PC-9 (cell line): ENCODE measurements at regions not wholly inside any gene's neighbourhood (a gene's known extent, or its start where the extent isn't known, plus 50 kb on each side); places are given as distances from the start of the nearest gene placed in this dataset.

Source experiments
- EZH2 ChIP-seq: fragments of 200-600 bp; sonication (generic); IDR thresholded peaks from 2 replicates; pipeline ENCODE4 v1.8.0; 2017; ENCODE audit warnings: antibody characterized with exemption, low read depth
- TF ChIP-seq, protein P1 (sequence below): fragments of 200-600 bp; sonication (generic); conservative IDR thresholded peaks from 2 replicates; pipeline ENCODE4 v1.6.1; 2017; ENCODE audit warnings: mixed run types, antibody characterized with exemption, mild to moderate bottlenecking, moderate library complexity

DNA sequence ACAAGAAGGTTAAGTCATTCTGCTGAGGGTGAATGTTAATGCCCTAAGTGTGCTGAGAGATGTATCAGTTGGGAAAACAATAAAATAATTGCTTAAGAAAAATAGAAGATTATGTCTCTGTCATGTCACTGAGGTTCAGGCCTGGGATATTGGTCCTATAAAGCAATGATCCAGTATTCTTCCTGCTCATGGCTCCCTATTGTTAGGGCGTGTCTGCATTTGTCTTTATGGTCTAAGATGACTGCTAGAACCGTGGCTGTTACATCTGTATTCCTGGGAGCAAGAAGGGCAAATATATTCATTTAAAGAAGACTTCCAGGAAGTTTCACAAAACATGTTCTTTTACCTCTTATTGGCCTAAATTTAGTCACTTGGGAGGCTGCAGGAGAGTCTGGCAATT is 125.0 kb downstream of the KCNE4 start:
- TF ChIP-seq, protein P1, sequence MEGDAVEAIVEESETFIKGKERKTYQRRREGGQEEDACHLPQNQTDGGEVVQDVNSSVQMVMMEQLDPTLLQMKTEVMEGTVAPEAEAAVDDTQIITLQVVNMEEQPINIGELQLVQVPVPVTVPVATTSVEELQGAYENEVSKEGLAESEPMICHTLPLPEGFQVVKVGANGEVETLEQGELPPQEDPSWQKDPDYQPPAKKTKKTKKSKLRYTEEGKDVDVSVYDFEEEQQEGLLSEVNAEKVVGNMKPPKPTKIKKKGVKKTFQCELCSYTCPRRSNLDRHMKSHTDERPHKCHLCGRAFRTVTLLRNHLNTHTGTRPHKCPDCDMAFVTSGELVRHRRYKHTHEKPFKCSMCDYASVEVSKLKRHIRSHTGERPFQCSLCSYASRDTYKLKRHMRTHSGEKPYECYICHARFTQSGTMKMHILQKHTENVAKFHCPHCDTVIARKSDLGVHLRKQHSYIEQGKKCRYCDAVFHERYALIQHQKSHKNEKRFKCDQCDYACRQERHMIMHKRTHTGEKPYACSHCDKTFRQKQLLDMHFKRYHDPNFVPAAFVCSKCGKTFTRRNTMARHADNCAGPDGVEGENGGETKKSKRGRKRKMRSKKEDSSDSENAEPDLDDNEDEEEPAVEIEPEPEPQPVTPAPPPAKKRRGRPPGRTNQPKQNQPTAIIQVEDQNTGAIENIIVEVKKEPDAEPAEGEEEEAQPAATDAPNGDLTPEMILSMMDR = no peak
- TF ChIP-seq EZH2 = no peak
